HuH-7 (cell line): ENCODE measurements at regions not wholly inside any gene's neighbourhood (a gene's known extent, or its start where the extent isn't known, plus 50 kb on each side); places are given as distances from the start of the nearest gene placed in this dataset.

Experiments
- DNase-seq: peaks from one replicate; pipeline ENCODE4 v3.0.0; 2011; ENCODE audit warnings: low spot score

DNA sequence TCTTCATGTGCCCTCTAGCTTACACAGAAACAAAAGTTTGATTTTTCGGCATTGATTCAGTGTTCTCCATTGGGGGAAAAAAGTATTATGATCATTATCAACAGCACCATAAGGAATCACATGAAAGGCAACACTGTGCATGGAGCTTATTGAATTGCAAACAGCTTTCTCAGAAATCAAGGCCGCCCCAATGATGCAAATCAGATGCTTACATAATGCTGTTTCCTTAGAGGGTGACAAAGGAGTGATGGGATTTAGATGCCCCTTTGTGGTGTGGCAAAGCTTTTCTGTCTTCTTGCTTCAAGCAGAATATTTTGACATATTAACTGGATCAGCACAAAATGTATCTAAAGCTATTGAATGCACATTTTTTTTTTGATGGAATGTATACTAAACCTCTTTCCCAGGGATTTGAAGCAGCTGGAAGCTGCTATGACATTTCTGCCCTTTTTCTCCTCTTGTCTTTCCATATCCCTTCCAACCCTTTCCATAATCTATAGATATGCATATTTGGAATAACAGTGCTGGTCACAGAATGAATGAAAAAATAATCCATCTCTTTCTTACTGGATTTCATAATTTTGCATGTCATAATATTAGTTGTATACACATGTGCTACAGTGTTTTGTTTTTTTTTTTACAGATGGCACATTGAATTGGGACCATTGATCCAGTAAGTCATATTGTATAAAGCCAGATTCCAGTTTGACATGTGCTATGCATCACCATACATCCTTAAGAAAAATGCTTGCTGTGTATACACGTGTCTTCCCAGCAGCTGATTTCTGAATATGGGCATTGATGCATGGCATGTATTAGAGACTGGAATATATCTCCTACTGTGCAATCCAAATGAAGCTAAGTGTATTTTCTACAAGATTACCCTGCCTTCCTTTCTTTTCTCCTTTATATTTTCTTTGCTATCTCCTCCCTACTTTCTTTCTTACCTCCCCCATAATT, 259.7 kb upstream of the DCN start:
- no peak for DNase-seq

DNA sequence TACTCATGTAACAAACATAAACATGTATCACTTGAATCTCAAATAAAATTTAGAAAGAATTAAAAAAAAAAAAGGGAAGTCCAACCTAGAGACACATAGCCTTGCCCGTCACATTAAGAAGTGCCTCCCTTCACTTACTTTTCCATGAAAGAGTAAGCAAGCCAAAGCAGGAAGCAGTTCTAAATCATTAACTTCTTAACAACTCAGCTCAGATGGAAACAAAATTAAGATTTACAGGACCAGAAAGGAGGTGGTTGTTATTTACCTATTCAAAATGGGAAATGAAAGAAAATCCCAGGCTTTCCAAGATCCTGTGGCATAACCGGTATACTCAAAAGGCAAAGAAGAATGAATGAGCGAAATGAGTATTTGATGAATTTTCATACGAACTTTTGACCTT, 258.6 kb upstream of the DCN start:
- DNase-seq, result no peak

DNA sequence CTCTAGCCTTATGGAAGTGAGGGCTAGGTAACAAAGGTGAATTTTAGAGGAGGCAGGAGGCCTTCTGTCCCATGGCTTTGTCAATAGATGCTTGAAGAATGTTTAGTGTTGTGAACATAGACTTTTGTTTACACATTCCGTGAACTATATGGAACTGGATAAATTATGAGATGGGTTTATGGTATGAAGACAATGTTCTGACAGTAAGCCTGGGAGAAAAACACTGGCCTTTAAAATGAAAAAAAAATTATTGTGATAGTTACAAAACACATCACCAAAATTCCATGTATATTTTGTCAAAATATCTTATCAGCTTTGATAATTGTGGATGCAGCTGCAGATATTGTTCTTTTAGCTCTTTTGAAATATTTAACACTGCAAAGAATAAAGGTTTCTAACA, 251.5 kb upstream of the DCN start:
- DNase-seq, result no peak

DNA sequence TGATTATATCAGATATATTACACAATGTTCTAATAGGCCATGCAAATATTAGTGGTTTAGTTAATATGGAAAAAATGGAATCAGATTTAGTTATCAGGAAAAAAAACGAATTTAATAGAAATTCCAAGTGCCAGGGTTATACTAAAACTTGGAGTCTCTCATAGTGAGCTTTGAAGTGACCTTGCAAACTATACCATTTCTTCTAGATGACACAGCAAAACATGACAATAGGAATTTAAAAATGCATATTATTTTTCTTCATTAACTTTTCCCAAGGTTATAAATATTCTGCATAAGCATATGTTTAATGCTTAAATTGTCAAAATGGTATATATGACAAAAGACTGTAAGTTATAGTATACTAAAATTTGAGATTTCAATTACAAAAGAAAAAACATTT, 250.1 kb upstream of the DCN start:
- DNase-seq, result no peak

DNA sequence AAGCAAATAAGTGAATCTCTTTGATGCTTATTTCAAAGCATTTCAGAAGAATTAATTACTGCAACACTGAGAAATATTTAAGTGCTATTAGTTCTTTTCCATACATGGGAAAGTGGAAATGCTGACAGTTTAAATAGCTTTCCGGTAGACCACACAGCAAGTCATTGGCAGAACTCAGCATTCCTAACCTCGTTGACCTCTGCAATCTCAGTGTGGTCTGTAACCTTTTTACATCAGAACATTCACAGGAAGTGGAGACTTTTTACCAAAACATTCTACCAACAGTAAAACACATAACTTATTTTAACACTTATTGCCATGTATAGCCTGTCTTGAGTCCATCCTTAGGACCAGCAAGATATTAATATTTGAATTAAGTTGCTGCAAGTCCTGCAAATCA, 249.5 kb upstream of the DCN start:
- DNase-seq, result no peak

DNA sequence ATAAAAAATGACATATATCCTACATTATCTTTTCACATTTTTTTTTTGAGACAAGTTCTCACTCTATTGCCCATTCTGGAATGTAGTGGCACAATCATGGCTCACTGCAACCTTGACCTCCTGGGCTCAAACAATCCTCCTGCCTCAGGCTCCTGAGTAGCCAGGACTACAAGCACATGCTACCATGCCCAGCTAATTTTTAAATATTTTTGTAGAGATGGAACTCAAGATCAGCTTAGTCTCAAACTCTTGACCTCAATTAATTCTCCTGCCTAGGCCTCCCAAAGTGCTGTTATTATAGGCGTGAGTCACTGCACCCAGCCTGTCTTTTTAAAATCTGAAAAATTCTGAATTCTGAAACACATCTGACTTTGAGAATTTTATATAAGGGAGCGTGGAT, 241.9 kb upstream of the DCN start:
- no peak for DNase-seq

DNA sequence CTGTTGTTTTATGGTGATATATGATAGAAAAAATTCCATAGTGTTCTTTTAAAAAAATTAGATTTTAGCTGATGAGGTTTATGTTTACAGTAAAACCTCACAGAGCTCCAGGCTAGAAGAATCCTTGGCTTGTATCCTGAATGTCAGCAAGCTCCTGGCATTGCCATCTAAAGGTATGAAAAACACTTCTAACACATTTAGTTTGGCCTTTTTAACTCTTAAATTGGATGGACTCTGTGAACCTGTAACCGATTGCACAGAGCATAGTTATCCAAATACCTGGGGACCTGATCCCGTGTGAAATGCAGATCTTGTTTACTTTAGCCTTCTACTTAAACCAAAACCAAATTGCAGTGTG, 241.1 kb upstream of the DCN start:
- DNase-seq, result no peak

DNA sequence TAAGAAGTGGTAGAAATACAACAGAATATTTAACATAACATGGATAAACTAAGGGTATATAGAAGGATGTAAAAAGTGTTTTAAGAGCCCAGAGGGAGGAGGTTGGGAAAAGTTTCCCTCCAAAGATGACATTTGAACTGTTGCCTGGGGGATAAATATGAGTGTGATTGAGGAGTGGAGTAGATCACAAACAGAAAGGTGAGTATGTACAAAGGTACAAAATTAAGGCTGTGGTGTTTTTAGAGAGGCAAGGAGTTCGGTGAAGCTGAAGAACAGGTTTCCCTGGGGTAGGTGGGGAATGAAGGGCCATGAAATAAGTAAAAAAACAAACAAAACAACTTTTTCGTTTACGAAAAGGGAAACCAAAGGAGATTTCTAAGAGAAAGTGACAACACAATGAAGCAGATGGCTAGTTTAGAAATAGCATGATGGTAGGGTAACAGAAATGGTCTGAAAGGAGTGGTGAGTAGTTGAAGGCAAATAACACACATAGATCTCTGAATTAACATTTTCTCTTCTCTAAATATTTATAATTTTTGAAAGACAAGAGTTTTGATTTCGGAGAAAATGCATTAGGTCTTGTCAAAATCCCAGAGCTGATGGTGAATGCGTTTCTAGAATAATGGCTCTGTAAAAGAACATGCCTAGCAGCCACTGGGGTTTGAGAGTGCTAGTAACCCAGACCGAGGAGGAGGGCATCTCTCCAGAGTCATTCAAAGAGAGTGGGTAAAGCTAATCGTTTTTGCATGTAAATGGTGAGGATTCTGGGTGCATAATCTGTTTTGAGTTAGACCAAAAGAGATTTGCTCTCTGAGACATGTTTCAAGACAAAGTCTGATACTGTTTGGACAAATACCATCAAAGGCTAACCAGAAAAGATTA, 240.4 kb upstream of the DCN start:
- no peak for DNase-seq

DNA sequence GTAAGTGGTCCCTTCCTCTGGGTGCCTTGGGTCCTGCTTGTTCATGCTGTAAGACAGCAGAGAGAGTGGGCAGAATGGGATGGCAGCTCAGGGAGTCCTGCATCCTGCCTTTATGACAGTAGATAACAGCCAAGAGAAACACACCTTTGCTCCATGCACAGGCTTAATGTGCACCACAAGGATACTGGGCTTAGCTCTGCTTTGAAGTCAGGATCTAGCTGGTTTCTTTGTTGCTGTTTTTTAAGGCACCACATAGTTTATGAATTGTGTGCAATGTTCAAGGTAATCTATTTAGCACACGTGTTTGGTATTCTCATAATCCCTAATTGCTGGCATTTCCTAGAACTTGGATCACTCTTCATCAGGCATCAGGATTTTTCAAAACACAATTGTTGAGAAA, 239.5 kb upstream of the DCN start:
- no peak for DNase-seq

DNA sequence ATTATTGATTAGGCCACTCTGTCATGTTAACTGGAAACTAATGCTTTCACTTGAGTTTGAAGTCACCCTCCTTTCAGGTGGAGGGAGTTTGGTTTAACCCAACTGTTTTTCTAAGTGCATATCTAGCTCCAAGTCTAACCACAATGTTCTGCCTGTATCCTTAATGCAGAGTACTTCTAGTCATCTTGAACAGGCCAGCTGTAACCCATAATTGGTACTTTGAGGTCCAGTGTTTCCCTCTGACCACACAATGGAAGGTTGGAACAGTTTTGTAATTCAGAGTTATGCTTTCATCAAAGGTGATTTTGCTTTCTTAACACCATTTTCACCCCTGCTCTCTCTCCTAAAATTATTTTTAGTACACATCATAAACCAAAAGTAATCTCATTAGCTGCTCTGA, 237.2 kb upstream of the DCN start:
- no peak for DNase-seq

DNA sequence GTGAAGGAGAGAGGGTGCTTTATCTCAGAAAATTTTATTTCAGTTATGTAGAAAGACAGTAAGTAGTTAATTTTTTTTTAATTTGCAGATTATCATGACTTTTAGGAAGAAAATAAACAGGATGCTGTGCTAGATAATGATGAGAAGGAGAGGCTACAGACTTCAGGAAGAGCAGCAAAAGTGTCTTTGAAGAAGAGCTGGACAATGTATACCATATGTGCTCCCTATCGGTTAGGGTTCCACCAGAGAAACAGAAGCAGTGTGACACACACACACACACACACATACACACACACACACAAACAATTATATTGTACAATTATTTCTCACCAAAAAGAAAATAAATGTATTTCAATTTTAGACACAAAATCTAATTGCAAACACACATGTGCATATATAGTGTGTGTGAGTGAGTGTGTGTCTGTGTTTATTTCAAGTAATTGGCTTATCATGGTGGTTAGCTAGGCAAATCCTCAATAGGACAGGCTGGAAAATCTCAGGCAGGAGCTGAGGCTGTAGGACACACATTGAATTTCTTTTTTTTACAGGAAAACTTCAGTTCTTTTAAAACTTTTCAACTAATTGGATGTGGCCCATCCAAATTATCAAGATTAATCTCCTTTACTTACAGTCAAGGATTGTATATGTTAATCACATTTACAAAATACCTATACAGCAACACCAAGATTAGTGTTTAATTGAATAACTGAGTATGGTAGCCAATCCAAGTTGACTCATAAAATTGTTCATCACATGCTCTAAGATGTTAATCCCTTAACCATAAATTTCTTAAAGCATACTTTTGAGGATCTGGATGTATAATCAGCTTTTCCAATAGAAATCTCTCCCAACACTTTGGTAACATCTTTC, 235.8 kb upstream of the DCN start:
- DNase-seq, result no peak

DNA sequence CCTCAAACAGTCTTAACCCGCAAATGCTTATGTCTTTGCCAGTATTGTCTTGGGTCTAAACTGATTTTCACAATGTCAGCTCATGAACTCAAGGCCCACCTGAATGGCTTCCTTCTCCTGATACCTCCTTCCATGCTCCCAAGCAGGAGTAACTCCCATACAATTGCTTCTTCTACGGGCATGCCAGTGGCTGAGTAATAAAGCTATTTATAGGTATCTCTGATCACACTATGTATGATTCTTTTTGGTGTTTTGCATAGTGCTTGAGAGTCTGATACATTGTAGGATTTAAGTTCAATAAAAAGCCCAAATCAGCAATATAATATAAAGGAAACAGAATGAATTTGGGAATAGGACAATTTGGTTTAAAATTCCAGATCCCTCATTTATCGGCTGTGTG, 235.0 kb upstream of the DCN start:
- no peak for DNase-seq

DNA sequence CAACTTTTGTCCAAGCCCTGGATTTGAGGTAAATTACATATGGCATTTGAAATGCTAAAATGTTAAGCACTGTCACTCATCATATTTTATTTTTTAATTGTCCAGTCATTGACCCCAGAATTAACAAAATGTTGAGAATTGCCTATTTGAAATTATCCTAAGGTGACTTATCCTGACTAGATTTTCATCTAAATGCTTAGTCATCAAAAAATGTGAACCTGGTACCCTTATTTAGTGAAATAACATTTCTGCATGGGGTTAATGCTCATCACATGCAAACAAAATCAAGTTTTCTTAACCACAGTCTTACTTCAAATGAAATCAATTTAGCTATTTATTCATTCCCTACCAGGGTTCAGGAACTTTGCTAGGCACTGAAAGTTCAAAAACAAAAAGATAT, 232.0 kb upstream of the DCN start:
- no peak for DNase-seq

DNA sequence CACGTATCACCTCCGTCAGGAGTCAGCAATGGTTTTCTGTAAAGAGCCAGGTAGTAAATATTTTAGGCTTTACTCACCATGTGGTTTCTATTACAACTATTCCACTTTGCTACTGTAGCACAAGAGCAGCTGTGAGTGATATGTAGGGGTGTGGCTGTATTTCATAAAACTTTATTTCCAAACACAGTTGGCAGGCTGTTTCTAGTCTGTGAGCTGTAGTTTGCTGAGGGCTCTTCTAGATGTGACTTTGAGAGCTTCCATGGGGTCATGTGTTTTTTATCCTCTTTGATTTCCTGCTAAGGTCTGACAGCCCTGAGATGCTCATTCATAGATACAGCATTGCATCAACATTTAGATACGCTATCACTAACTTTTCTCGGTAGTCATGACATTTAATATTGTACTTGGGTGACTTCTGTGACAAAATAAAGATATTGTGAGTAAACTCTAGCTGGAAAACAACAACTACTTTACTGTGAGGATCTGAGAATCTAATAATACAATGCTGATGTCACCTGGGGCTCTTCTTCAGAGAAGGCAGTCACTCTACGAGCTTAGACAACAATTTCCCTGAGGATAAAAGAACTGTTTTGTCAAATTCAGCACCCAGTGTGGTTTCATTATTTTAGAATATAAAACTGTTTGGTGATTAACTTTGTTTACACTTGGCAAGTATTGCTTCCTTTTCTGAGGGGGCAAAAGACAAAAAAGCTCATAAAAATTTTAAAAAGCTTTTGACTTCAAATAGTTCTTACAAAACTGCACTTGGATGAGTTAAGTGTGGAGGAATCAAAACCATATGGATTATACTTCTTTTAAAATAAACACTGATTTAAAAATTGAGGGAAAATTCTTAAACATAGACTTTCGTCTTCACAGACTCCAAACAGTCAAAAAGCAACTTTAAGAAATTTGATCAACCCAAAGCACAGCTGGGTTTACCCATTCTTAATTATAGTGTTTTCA, 231.2 kb upstream of the DCN start:
- no peak for DNase-seq

DNA sequence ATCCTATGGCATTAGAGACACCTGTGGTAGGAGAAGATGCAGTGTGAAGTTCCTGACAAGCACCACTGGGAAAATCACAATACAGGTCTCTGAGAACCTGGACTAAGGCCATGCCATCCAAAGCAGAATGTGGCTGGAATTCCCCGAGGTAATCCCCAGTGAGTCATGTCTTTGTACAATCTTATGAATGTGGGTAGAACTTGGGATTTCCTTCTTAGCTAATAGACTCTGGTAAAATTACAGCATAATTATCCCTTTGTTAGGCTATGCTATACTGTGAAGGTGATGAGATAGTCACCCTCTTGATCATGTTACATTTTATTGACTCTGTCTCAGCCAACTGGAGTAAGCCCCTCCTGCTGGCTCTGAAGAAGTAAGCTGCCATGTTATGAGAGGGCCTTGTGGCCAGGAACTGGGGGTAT, 224.3 kb upstream of the DCN start:
- DNase-seq, result no peak

DNA sequence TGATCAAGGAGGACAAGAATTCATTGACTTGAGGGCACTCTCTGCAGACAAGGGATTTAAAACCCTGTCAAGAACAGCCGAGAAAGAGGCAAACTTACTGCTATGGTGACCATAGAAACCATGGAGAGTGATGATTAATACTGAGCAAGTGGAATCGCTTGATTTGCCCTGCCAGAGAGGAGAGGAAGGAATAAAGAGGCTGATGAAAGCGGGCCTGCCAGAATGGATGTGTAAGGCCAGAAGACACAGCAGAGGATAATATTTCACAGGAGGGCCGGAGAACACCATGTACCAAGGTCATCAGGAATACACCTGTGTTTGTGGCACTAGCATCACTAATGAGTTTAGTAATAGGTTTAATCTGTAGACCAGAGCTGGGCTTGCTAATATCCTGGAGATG, 221.8 kb upstream of the DCN start:
- no peak for DNase-seq

DNA sequence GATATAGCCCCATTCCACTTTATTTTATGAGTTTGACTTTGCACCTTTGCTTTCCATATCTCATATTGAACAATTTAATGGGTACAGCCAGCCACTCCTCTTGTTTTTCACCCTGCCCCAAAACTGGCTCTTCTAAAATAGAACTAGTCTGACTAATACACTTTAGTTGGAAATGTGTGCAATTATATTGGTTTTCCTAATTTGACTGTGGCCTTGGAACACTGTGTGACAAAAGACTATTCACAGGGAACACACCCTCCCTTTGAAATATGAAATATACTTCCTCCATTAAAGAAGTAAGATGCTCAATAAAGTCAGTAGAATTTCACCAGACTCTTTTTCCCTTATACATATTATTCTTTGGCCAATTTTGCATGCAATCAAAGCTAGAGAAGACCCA, 218.6 kb upstream of the DCN start:
- no peak for DNase-seq

DNA sequence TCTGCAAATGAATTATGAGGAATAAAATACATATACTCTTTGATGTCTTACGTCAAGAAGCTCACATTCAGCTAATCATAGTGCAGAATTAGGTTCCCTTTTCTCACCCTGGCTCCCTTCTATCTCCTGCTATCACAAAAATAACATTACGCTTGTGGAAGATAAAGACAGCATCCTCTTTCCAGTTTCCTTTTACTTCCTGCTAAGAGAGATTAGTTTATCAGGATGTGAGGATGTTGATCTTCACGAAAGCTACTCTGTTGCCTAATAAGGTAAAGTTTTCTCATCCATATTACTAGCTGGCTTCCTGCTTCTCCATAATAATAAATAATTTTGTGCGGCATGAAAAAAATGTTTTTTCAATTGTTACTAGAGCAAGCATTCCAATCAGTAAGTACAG, 217.7 kb upstream of the DCN start:
- no peak for DNase-seq

DNA sequence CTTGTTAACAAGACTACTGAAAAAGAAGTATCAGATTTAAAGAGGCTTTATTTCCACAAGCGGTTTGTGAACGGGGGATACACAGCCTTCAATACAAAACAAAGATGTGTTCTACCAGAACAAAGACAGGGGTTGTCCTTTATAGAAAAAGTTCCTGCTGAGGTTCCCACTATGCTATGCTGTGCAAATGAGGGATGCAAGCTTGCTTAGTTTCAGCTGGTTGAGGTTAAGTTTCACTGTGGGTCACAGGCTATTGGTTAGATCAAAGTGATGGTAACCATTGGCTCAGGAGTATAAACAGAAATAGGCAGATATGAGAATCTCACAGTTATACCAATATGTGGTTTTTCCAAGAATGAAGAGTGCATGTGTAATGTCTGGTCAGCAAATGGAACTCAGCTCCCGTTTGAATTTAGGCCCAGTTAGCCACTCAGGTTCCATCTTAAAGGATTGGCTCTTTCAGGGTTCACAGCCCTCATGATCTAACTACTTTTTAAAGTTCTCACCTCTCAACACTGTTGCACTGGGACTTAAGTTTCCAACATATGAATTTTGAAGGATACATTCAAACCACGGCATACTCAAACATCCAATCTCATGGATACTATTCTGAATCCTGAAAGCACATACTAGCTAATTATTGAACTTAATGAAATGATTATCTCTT, 215.4 kb upstream of the DCN start:
- no peak for DNase-seq

DNA sequence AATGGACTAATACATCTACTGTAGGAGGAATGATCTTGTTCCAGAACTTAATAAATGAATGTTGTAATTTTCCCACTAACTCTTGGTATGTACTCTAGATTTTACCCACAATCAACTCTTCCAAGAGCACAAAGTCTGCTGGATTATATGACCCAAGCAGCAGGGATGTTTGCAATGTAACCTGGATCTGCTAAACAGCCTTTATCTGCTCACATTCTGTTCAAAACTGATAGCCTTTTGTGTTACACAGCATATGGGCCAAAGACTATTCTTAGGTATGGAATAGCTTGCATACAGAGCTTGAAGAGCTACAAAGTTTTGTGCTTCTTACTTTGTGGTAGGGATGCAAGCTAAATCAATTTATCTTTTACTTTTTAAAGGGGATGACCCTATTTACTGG, 213.7 kb upstream of the DCN start:
- no peak for DNase-seq
